HG03565 (cell line): ENCODE measurements at regions not wholly inside any gene's neighbourhood (a gene's known extent, or its start where the extent isn't known, plus 50 kb on each side); places are given as distances from the start of the nearest gene placed in this dataset.
"Not testable (repeated sequence)": the region's sequence is repeated elsewhere in the genome, so short reads cannot be mapped to it uniquely, and the experiment has no call there.

Experiments
- ATAC-seq: cut with Tn5 transposase; IDR thresholded peaks from one replicate; pipeline ENCODE4 v1.9.1; 2021; ENCODE audit warnings: mild to moderate bottlenecking, moderate library complexity; ENCODE audit not compliant: unreplicated experiment

DNA sequence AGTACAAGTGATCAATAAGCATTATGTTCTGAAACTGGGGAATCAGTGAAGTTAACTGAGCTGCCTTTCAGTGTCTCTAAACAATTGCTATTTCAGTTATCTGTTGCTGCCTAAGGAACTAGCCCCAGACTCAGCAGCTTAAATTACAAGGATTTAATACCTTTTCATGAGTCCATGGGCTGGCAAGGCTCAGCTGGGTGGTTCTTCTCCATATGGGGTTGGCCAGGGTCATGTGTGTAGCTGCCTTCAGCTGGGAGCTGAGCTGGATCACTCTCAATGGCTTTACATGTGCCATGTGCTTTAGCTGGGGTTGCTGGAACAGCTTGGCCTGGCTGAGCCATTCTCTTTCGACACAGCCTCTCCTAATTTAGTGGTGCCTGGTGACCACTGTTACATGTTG is 295.0 kb upstream of the NCAM1 start:
- ATAC-seq = no peak

GRCh38 chr11:112670806-112671570 is 290.2 kb upstream of the NCAM1 start:
- ATAC-seq = no peak

- ATAC-seq = not testable (repeated sequence)
These were observed 287.8 kb upstream of the NCAM1 start for GRCh38 chr11:112673401-112673800.

- ATAC-seq = no peak
These were observed 276.1 kb upstream of the NCAM1 start for GRCh38 chr11:112685111-112685510.

GRCh38 chr11:112689851-112690250 is 271.4 kb upstream of the NCAM1 start:
- ATAC-seq = no peak

DNA sequence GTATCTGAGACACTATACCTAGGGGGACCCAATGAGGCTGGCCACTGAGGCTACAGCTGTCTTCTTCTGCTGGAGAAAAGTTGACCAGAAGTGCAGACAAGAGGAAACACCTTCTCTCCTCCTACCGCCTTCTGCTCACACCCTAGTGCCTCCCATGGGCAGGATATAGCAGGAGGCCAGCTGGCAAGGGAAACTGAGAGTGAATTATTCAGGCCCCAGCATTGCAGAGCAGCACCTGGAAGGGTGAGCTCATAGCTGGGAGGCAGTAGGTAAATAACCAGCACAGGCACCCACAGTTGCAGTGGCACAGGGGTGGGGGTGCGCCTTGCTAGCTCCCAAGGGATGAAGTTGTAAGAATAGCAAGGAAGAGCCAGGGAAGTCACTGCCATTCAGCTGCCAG is 267.4 kb upstream of the NCAM1 start:
- no peak for ATAC-seq

DNA sequence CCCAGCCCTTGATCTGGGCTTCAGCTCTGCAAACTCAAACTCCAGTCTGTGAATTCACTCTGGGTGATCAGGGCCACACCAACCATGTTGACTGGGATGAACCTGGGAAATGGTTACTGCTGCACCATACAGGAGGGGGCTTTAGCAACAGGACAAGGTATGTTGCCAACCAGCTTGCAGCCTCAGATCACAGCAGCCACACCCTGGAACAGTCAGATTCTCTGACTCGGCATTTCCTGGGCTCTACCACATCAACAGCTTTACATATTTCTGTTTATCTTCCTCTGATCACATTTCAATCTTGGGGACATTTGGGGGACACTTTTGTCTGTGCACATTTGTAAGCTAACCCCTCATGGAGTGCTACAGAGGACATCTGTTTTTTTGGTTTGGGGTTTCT is 267.0 kb upstream of the NCAM1 start:
- no peak for ATAC-seq

- ATAC-seq = no peak
These were observed 266.4 kb upstream of the NCAM1 start for GRCh38 chr11:112694813-112695212.

DNA sequence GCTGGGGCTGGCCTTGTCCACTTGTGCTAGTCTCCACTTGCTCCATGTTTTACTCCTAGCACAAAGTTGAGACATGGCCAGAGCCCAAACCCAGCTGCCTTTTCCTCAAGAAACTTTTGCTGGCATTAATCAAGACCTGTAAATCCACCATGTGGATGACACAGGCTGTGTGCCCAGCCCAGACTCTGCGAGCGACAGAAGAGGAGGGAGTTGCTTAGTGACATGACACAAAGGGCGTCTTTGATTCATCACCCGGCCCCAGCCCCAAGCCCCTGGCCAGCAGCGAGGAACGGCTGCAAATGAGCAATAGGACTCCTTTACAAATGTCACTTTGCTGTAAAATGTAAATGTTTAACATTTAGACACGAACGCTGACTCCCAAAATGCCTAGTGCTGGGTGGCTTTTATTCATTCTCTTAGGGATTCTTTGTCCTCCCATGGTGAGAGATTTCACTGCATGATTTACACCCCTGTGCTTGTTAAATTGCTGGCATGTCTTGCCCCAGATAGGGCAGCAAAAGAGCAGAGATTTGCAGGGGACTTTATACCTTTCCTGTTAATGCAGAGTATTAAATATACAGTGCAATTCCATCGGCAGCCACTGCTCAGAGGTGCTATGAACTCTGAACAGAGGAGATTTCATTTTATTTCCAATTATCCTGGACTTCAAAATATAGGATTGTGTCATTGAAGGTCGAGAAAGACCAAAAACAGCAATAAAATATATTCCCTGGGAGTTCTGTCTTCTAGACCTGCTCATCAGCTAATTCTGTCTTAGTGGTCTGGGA is 263.6 kb upstream of the NCAM1 start:
- ATAC-seq = no peak

GRCh38 chr11:112705148-112705547 is 256.1 kb upstream of the NCAM1 start:
- ATAC-seq = no peak

GRCh38 chr11:112706863-112707262 is 254.4 kb upstream of the NCAM1 start:
- ATAC-seq = no peak

DNA sequence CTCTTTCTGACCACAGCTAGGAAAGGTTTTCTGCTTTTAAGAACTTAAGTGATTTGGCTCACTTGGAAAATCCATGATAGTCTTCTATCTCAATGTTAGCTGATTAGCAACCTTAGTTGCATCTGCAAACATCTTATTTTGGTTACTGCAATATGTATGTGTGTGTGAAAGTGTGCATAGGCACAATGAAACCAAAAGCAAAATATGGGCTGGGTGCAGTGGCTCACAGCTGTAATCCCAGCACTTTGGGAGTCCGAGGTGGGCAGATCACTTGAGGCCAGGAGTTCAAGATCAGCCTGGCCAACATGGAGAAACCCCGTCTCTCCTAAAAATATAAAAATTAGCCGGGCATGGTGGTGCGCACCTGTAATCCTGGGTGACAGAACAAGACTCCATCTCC is 246.9 kb upstream of the NCAM1 start:
- not testable (repeated sequence) for ATAC-seq

- no peak for ATAC-seq
These were observed 246.2 kb upstream of the NCAM1 start for GRCh38 chr11:112715056-112715455.

GRCh38 chr11:112718483-112718882 is 242.7 kb upstream of the NCAM1 start:
- no peak for ATAC-seq

GRCh38 chr11:112719736-112720525 is 241.3 kb upstream of the NCAM1 start:
- no peak for ATAC-seq

- ATAC-seq = no peak
These were observed 239.1 kb upstream of the NCAM1 start for GRCh38 chr11:112722148-112722547.

GRCh38 chr11:112722876-112723275 is 238.3 kb upstream of the NCAM1 start:
- no peak for ATAC-seq

DNA sequence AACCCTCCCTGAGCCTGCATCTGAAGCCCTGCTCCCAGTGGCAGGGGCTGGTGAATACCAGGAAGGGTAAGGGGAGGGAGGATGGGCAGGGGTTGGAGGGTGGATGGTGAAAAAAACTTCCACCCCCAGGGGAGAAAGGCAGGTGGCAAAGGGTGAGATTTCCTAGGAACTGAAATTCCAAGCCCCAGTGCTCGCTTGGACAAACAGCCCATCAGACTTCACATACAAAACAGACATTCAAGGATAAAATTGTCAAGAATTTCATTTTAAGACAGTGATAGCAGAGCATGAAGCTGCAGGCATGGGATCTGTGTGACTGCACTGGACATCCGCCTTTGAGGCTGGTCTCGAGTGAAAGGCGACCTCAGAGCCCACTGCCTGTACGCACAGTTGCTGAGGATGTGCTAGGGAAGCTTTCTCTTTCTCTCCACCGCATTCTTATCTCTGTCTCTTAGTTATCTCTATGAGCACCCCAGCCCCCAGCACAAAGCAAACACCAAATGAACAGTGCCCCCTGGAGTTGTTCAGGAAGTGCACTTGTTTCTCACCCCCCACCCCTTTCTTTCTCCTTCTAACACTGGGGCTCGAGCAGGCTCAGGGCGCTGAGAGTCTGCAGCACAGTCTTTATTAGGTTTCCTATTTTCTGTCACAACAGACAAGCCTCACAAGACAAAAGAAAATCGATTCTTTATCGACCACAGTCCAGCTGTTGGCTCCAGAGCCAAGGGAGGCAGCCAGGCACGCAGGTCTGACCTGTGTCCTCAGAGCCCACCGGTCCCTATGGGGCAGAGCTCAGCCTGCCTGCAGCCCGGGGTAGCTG is 237.3 kb upstream of the NCAM1 start:
- ATAC-seq = no peak

- ATAC-seq = no peak
These were observed 236.8 kb upstream of the NCAM1 start for GRCh38 chr11:112724496-112724790.

DNA sequence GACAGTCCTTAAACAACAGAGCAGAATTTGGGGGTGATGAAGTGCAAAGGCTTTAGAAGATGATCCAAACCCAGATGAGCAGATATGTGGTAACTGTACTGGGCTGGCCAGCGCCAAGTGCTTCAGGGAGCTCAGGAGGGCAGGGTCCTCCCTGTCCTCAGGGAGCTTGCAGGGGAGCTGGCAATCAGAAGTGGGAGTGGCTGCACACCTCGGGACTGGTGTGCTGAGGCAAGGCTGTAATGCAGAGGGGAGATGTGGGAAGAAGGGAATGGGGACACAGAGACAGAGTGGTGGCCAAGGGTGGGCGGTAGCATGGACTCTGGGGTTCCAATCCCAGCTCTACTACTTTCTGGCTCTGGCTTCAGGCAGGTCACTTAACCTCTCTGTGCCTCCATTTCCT is 235.6 kb upstream of the NCAM1 start:
- no peak for ATAC-seq

DNA sequence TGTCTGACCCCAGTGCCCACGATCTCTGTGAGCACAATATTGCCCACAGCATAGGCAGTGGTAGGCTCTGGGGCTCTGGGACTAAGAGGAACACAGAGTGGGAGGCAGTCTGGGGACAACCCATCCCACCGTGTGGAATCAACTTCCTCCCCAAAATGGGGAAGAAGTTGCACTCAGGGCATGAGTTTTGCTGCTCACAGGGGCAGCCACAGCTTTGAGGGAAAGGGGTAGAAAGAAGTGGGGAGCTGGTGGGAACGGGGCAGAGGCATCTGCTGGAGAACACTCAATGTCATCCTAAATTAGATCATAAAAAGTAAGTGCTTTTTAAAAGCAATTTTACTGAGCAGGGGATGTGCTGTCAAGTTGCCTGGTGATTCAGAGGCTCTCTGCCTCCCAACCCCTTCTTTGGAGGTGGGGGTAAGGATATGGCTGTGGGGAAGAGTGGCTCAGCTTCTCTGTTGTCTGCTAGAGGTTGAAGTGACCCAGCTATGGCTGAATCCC is 233.8 kb upstream of the NCAM1 start:
- ATAC-seq = no peak
